ENCODE measurements at regions not wholly inside any gene's neighbourhood (a gene's known extent, or its start where the extent isn't known, plus 50 kb on each side); places are given as distances from the start of the nearest gene placed in this dataset.

DNA sequence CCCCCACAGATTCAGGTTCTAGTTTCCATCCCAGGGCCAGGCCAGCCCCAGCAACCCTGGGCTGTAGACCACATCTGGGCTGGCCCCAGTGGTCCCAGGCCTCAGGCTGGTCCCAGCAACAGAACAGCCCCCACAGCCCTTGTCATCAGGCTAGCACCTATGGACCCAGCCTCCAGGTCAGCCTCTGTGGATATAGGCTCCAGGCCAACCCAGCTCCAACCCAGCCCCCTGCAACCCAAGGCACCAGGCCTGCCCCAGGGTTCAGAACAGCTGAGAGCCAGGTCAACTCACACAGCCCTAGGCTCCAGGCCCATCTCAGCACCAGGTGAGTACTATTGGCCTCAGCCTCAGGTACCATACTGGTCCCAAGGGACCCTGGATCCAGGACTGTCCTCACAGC is 155.3 kb downstream of the PWWP3B start:
- H3K4me1 ChIP-seq (ENCODE audit: control insufficient read depth, insufficient read depth, low read length) = no peaks in the 10 kb centered on the region
- H3K27ac ChIP-seq (ENCODE audit: low read length) = no peak overlapping the region
- ChIA-PET POLR2A (no interaction called here), CTCF (no interaction called here)
- BruUV-seq (replicated peaks) = no TSS peak
- H3K36me3 ChIP-seq (ENCODE audit: control insufficient read depth, insufficient read depth, low read length) = no peaks in the 10 kb centered on the region
- ATAC-seq = no peak
- H3K9me3 ChIP-seq (ENCODE audit: control insufficient read depth, insufficient read depth, low read depth, low read length) = no peaks in the 10 kb centered on the region
- intact Hi-C loops (cut with micrococcal nuclease; ENCODE audit: unreplicated experiment) (no loop called here), in situ Hi-C loops (cut with HindIII; ENCODE audit: low pct_unique_long_range_greater_than_20kb, low sequenced_read_pairs) (no loop called here)
- TF ChIP-seq TCF7L2 (IDR thresholded peaks at IDR 0.05; ENCODE audit: low read depth, low read length) (no peak), POLR2AphosphoS5 (IDR thresholded peaks at IDR 0.05; ENCODE audit: low read depth, low read length) (no peak), SIN3A (IDR thresholded peaks at IDR 0.05; ENCODE audit: borderline replicate concordance, insufficient read depth, low read depth, low read length) (no peak)
- TF ChIP-seq, protein P1, sequence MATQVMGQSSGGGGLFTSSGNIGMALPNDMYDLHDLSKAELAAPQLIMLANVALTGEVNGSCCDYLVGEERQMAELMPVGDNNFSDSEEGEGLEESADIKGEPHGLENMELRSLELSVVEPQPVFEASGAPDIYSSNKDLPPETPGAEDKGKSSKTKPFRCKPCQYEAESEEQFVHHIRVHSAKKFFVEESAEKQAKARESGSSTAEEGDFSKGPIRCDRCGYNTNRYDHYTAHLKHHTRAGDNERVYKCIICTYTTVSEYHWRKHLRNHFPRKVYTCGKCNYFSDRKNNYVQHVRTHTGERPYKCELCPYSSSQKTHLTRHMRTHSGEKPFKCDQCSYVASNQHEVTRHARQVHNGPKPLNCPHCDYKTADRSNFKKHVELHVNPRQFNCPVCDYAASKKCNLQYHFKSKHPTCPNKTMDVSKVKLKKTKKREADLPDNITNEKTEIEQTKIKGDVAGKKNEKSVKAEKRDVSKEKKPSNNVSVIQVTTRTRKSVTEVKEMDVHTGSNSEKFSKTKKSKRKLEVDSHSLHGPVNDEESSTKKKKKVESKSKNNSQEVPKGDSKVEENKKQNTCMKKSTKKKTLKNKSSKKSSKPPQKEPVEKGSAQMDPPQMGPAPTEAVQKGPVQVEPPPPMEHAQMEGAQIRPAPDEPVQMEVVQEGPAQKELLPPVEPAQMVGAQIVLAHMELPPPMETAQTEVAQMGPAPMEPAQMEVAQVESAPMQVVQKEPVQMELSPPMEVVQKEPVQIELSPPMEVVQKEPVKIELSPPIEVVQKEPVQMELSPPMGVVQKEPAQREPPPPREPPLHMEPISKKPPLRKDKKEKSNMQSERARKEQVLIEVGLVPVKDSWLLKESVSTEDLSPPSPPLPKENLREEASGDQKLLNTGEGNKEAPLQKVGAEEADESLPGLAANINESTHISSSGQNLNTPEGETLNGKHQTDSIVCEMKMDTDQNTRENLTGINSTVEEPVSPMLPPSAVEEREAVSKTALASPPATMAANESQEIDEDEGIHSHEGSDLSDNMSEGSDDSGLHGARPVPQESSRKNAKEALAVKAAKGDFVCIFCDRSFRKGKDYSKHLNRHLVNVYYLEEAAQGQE (IDR thresholded peaks at IDR 0.05; ENCODE audit: insufficient read depth in 1 of 2, low read depth in 2 of 2, low read length in 1 of 2) = no peak
- TF ChIP-seq, protein P2, sequence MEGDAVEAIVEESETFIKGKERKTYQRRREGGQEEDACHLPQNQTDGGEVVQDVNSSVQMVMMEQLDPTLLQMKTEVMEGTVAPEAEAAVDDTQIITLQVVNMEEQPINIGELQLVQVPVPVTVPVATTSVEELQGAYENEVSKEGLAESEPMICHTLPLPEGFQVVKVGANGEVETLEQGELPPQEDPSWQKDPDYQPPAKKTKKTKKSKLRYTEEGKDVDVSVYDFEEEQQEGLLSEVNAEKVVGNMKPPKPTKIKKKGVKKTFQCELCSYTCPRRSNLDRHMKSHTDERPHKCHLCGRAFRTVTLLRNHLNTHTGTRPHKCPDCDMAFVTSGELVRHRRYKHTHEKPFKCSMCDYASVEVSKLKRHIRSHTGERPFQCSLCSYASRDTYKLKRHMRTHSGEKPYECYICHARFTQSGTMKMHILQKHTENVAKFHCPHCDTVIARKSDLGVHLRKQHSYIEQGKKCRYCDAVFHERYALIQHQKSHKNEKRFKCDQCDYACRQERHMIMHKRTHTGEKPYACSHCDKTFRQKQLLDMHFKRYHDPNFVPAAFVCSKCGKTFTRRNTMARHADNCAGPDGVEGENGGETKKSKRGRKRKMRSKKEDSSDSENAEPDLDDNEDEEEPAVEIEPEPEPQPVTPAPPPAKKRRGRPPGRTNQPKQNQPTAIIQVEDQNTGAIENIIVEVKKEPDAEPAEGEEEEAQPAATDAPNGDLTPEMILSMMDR (IDR thresholded peaks at IDR 0.05) = no peak
- DNase-seq (ENCODE audit: low read depth, low spot score) = no peak
- H3K4me3 ChIP-seq (ENCODE audit: low read depth in 2 of 2, low read length in 2 of 2) = no peak overlapping the region
- H3K27me3 ChIP-seq (ENCODE audit: control insufficient read depth, insufficient read depth, low read length) = no peaks in the 10 kb centered on the region

DNA sequence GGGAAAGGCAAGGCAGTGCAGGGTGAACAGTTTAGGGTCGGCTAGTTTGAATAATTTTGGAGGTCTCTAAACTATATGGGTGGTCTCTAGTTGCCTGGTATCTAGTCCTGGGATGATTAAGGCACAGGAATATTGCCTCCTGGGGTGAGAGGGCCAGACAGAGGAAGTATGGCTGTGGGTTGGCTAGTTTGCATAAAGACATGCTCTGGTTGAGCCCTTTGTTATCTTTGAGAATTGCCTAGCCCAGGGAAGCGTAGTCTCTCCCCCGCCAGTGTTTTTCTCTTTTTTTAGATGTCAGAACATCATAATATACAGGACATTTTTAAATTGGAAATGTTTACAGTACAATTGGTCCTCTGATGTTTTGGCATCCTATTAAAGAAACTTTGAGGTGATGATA is 163.5 kb downstream of the PWWP3B start:
- Histone ChIP-seq H3K9me3 (ENCODE audit: control insufficient read depth, insufficient read depth, low read depth, low read length) (no peaks in the 10 kb centered on the region), H3K4me1 (ENCODE audit: control insufficient read depth, insufficient read depth, low read length) (no peaks in the 10 kb centered on the region), H3K27me3 (ENCODE audit: control insufficient read depth, insufficient read depth, low read length) (no peaks in the 10 kb centered on the region), H3K4me3 (ENCODE audit: low read depth in 2 of 2, low read length in 2 of 2) (no peak overlapping the region), H3K27ac (ENCODE audit: low read length) (no peak overlapping the region), H3K36me3 (ENCODE audit: control insufficient read depth, insufficient read depth, low read length) (no peaks in the 10 kb centered on the region)
- BruUV-seq (replicated peaks) = no TSS peak
- TF ChIP-seq, protein P2 (IDR thresholded peaks at IDR 0.05) = no peak
- TF ChIP-seq SIN3A (IDR thresholded peaks at IDR 0.05; ENCODE audit: borderline replicate concordance, insufficient read depth, low read depth, low read length) = no peak
- TF ChIP-seq POLR2AphosphoS5 (IDR thresholded peaks at IDR 0.05; ENCODE audit: low read depth, low read length) = no peak
- TF ChIP-seq, protein P1 (IDR thresholded peaks at IDR 0.05; ENCODE audit: insufficient read depth in 1 of 2, low read depth in 2 of 2, low read length in 1 of 2) = no peak
- no peak for TF ChIP-seq TCF7L2 (IDR thresholded peaks at IDR 0.05; ENCODE audit: low read depth, low read length)
- ATAC-seq (no peak), DNase-seq (ENCODE audit: low read depth, low spot score) (no peak)
- POLR2A ChIA-PET = no interaction called here
- CTCF ChIA-PET = no interaction called here
- in situ Hi-C loops (cut with HindIII; ENCODE audit: low pct_unique_long_range_greater_than_20kb, low sequenced_read_pairs) (no loop called here), intact Hi-C loops (cut with micrococcal nuclease; ENCODE audit: unreplicated experiment) (no loop called here)
